GM19467 (cell line): ENCODE measurements at regions not wholly inside any gene's neighbourhood (a gene's known extent, or its start where the extent isn't known, plus 50 kb on each side); places are given as distances from the start of the nearest gene placed in this dataset.
A peak's percentile ranks its signal among the peaks of the same experiment; 100 is the strongest.

ENCODE experiments used
- ATAC-seq: cut with Tn5 transposase; IDR thresholded peaks from one replicate; pipeline ENCODE4 v1.9.1; 2021; ENCODE audit warnings: mild to moderate bottlenecking, moderate library complexity; ENCODE audit not compliant: unreplicated experiment

GRCh38 chrX:51798701-51799100 is 55.5 kb downstream of the GSPT2 start:
- ATAC-seq = no peak

GRCh38 chrX:51802917-51803688 is 59.9 kb downstream of the GSPT2 start:
- ATAC-seq = peak; percentile 92

GRCh38 chrX:51803833-51804232 is 60.6 kb downstream of the GSPT2 start:
- no peak for ATAC-seq

- ATAC-seq = no peak
Observed at GRCh38 chrX:51804741-51805140, 61.5 kb downstream of the GSPT2 start.

- no peak for ATAC-seq
Observed at GRCh38 chrX:51813886-51814460, 70.7 kb downstream of the GSPT2 start.

GRCh38 chrX:51824061-51824460 is 69.4 kb upstream of the MAGED1 start:
- ATAC-seq = no peak

GRCh38 chrX:51825436-51825835 is 68.0 kb upstream of the MAGED1 start:
- ATAC-seq = no peak

- ATAC-seq = no peak
Observed at GRCh38 chrX:51834076-51834475, 59.3 kb upstream of the MAGED1 start.

- no peak for ATAC-seq
Observed at GRCh38 chrX:51836823-51837222, 56.6 kb upstream of the MAGED1 start.

- no peak for ATAC-seq
Observed at GRCh38 chrX:51837451-51837850, 56.0 kb upstream of the MAGED1 start.

- no peak for ATAC-seq
Observed at GRCh38 chrX:51837921-51838320, 55.5 kb upstream of the MAGED1 start.
